Sigmoid colon (tissue), 6 donors: ENCODE measurements at regions not wholly inside any gene's neighbourhood (a gene's known extent, or its start where the extent isn't known, plus 50 kb on each side); places are given as distances from the start of the nearest gene placed in this dataset.

Experiments
- DNase-seq: peaks from one replicate; pipeline ENCODE4 v3.0.0-alpha.2; 2019
- H3K27ac ChIP-seq, 4 donors: fragments of 200-600 bp; sonication (generic); one replicate each; pipeline ENCODE4 v1.5.1; 2016 to 2019; ENCODE audit warnings: mild to moderate bottlenecking in 1 of 4
- H3K27me3 ChIP-seq, 3 donors: fragments of 200-600 bp; sonication (generic); one replicate each; pipeline ENCODE4 v1.5.1; 2019; ENCODE audit warnings: mild to moderate bottlenecking in 1 of 3
- H3K36me3 ChIP-seq, 4 donors: fragments of 200-600 bp; sonication (generic); one replicate each; pipeline ENCODE4 v1.5.1; 2016 to 2019
- H3K4me1 ChIP-seq, 4 donors: fragments of 200-600 bp; sonication (generic); one replicate each; pipeline ENCODE4 v1.5.1; 2017 to 2019
- H3K4me3 ChIP-seq, 4 donors: fragments of 200-600 bp; sonication (generic); one replicate each; pipeline ENCODE4 v1.5.1; 2017 to 2019; ENCODE audit warnings: mild to moderate bottlenecking in 2 of 4, moderate library complexity in 1 of 4
- H3K9me3 ChIP-seq, 4 donors: fragments of 200-600 bp in 3 of 4; sonication (generic) in 3 of 4; one replicate each; pipeline versions ENCODE4 v1.5.1 to v1.6.1; 2013 to 2019
- CTCF ChIP-seq, 4 experiments: fragments of 450-650 bp in 3 of 4; fragments of 200-600 bp in 1 of 4; IDR thresholded peaks; one replicate each; pipeline ENCODE4 v1.5.1; 2016 to 2019; ENCODE audit warnings: antibody characterized with exemption in 4 of 4, mild to moderate bottlenecking in 3 of 4, moderate library complexity in 2 of 4
- EP300 ChIP-seq, 4 donors: sonication (generic); formaldehyde crosslinking; IDR thresholded peaks; one replicate each; pipeline ENCODE4 v1.6.1; 2017; ENCODE audit warnings: antibody characterized with exemption in 4 of 4
- POLR2A ChIP-seq, 2 donors: fragments of 450-650 bp; IDR thresholded peaks; one replicate each; pipeline ENCODE4 v1.6.1; 2016; ENCODE audit warnings: antibody characterized with exemption in 2 of 2, mild to moderate bottlenecking in 2 of 2, moderate library complexity in 2 of 2
- POLR2AphosphoS5 ChIP-seq, 4 donors: sonication (generic); formaldehyde crosslinking; IDR thresholded peaks; one replicate each; pipeline ENCODE4 v1.6.1; 2017; ENCODE audit warnings: antibody characterized with exemption in 4 of 4
- WGBS, 2 donors: extraction: QIAGEN DNeasy Blood & Tissue Kit; methylation state at CpG; one replicate each; pipeline ENCODE4 v1.1.7; 2013; 5-methylcytosine and 5-hydroxymethylcytosine counted together
- intact Hi-C: fragments of 100-400 bp; cut with DNase I; formaldehyde crosslinking; loops from one replicate; pipeline ENCODE4 v1.15.1; 2023
- donor health status: healthy with polysubstance abuse.
- donor health status: healthy.

GRCh38 chr1:172763057-172763456 lies 104.2 kb downstream of the FASLG start:
- Histone ChIP-seq H3K27ac (no peak overlapping the region), H3K36me3 (no peaks in the 10 kb centered on the region), H3K4me1 (no peaks in the 10 kb centered on the region), H3K4me3 (no peak overlapping the region), H3K27me3 (no peaks in the 10 kb centered on the region), H3K9me3 (no peaks in the 10 kb centered on the region)
- intact Hi-C loops, result no loop called here
- TF ChIP-seq POLR2A (IDR thresholded peaks at IDR 0.05) (no peak), CTCF (IDR thresholded peaks at IDR 0.05) (no peak), POLR2AphosphoS5 (IDR thresholded peaks at IDR 0.05) (no peak), EP300 (IDR thresholded peaks at IDR 0.05) (no peak)
- no peak for DNase-seq
- 81 to 88% methylated on average over 2 of the region's 2 CpGs for WGBS, 2 donors

- DNase-seq, result no peak
- TF ChIP-seq EP300 (IDR thresholded peaks at IDR 0.05) (no peak), POLR2A (IDR thresholded peaks at IDR 0.05) (no peak), CTCF (IDR thresholded peaks at IDR 0.05) (no peak), POLR2AphosphoS5 (IDR thresholded peaks at IDR 0.05) (no peak)
- 34 to 41% methylated on average over 3 of the region's 3 CpGs for WGBS, 2 donors
These were observed 105.5 kb downstream of the FASLG start for GRCh38 chr1:172764378-172764777.

GRCh38 chr1:172766462-172766861 lies 107.6 kb downstream of the FASLG start:
- no peaks in the 10 kb centered on the region for H3K27me3 ChIP-seq
- intact Hi-C loops, result no loop called here
- TF ChIP-seq CTCF (IDR thresholded peaks at IDR 0.05), result no peak
- TF ChIP-seq POLR2AphosphoS5 (IDR thresholded peaks at IDR 0.05), result no peak
- TF ChIP-seq EP300 (IDR thresholded peaks at IDR 0.05), result peak in 1 of 4 donors; percentile 70
- TF ChIP-seq POLR2A (IDR thresholded peaks at IDR 0.05), result no peak
- no peaks in the 10 kb centered on the region for H3K9me3 ChIP-seq
- H3K4me1 ChIP-seq, result no peaks in the 10 kb centered on the region
- DNase-seq, result no peak
- WGBS, 2 donors, result 87 to 91% methylated on average over 4 of the region's 4 CpGs
- H3K36me3 ChIP-seq, result no peaks in the 10 kb centered on the region
- H3K27ac ChIP-seq, result no peak overlapping the region
- H3K4me3 ChIP-seq, result no peak overlapping the region

More at GRCh38 chr1:172764378-172764777, 105.5 kb downstream of the FASLG start:
- no peak overlapping the region for H3K27ac ChIP-seq
- intact Hi-C loops, result no loop called here
- H3K4me3 ChIP-seq, result no peak overlapping the region
- H3K9me3 ChIP-seq, result no peaks in the 10 kb centered on the region
- no peaks in the 10 kb centered on the region for H3K4me1 ChIP-seq
- no peaks in the 10 kb centered on the region for H3K27me3 ChIP-seq
- no peaks in the 10 kb centered on the region for H3K36me3 ChIP-seq

GRCh38 chr1:172770071-172770470 lies 111.2 kb downstream of the FASLG start:
- Histone ChIP-seq H3K36me3 (no peaks in the 10 kb centered on the region), H3K27ac (no peak overlapping the region), H3K9me3 (no peaks in the 10 kb centered on the region), H3K4me1 (no peaks in the 10 kb centered on the region), H3K4me3 (no peak overlapping the region), H3K27me3 (no peaks in the 10 kb centered on the region)
- no peak for TF ChIP-seq CTCF (IDR thresholded peaks at IDR 0.05)
- no peak for TF ChIP-seq POLR2AphosphoS5 (IDR thresholded peaks at IDR 0.05)
- TF ChIP-seq EP300 (IDR thresholded peaks at IDR 0.05), result no peak
- no peak for TF ChIP-seq POLR2A (IDR thresholded peaks at IDR 0.05)
- intact Hi-C loops, result no loop called here
- no peak for DNase-seq
- 20 to 52% methylated on average over 1 of the region's 1 CpG for WGBS, 2 donors

- no peaks in the 10 kb centered on the region for H3K4me1 ChIP-seq
- TF ChIP-seq POLR2A (IDR thresholded peaks at IDR 0.05), result no peak
- TF ChIP-seq CTCF (IDR thresholded peaks at IDR 0.05), result no peak
- TF ChIP-seq POLR2AphosphoS5 (IDR thresholded peaks at IDR 0.05), result no peak
- TF ChIP-seq EP300 (IDR thresholded peaks at IDR 0.05), result no peak
- DNase-seq, result no peak
- WGBS, 2 donors, result 94 to 97% methylated on average over 3 of the region's 3 CpGs
- intact Hi-C loops, result no loop called here
- H3K9me3 ChIP-seq, result no peaks in the 10 kb centered on the region
- no peaks in the 10 kb centered on the region for H3K27me3 ChIP-seq
- peak overlapping the region in 1 of 4 donors; percentile 60 for H3K27ac ChIP-seq
- H3K36me3 ChIP-seq, result no peaks in the 10 kb centered on the region
- H3K4me3 ChIP-seq, result no peak overlapping the region
These were observed 115.7 kb downstream of the FASLG start for GRCh38 chr1:172774561-172774960.
